Esophagus squamous epithelium (tissue), 4 donors: ENCODE measurements at regions not wholly inside any gene's neighbourhood (a gene's known extent, or its start where the extent isn't known, plus 50 kb on each side); places are given as distances from the start of the nearest gene placed in this dataset.

Experiments used
- POLR2A ChIP-seq, 4 donors: fragments of 450-650 bp; IDR thresholded peaks; one replicate each; pipeline ENCODE4 v1.6.1; 2017; ENCODE audit warnings: antibody characterized with exemption in 4 of 4, mild to moderate bottlenecking in 4 of 4, moderate library complexity in 3 of 4
- TF ChIP-seq, protein P1 (sequence below), 6 experiments: fragments of 450-650 bp in 4 of 6; fragments of 200-600 bp in 2 of 6; sonication (generic) in 2 of 6; IDR thresholded peaks; one replicate each; pipeline ENCODE4 v1.5.1; 2016 to 2019; ENCODE audit warnings: antibody characterized with exemption in 6 of 6, mild to moderate bottlenecking in 4 of 6, moderate library complexity in 4 of 6

DNA sequence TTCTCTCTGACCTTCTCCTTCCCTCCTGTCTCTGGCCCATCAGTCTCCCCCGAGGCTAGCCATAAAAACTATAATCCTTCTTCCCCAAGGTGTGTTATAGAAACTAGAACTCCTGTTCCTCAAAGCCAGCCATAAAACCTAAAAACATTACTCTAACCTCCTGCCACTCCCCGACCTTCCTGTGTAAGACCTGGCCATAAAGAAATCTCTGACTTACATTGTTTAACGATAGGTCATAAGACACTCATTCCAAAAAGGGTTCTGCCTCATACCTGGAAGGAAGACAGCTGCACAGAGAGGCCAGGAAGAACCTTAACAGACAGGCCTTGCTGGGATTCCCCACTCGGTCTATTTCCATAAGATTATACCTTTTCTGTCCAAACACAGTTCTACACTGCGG is 70.9 kb upstream of the EEA1 start:
- TF ChIP-seq, protein P1, sequence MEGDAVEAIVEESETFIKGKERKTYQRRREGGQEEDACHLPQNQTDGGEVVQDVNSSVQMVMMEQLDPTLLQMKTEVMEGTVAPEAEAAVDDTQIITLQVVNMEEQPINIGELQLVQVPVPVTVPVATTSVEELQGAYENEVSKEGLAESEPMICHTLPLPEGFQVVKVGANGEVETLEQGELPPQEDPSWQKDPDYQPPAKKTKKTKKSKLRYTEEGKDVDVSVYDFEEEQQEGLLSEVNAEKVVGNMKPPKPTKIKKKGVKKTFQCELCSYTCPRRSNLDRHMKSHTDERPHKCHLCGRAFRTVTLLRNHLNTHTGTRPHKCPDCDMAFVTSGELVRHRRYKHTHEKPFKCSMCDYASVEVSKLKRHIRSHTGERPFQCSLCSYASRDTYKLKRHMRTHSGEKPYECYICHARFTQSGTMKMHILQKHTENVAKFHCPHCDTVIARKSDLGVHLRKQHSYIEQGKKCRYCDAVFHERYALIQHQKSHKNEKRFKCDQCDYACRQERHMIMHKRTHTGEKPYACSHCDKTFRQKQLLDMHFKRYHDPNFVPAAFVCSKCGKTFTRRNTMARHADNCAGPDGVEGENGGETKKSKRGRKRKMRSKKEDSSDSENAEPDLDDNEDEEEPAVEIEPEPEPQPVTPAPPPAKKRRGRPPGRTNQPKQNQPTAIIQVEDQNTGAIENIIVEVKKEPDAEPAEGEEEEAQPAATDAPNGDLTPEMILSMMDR (IDR thresholded peaks at IDR 0.05), result no peak
- TF ChIP-seq POLR2A (IDR thresholded peaks at IDR 0.05), result no peak
